Activated CD8-positive, alpha-beta memory T cell treated with anti-CD3 and anti-CD28 coated beads, Interleukin-2, amount 50 U/mL, for 1 hour (primary cell): ENCODE measurements at regions not wholly inside any gene's neighbourhood (a gene's known extent, or its start where the extent isn't known, plus 50 kb on each side); places are given as distances from the start of the nearest gene placed in this dataset.
A peak's percentile ranks its signal among the peaks of the same experiment; 100 is the strongest.
"Not testable (repeated sequence)": the region's sequence is repeated elsewhere in the genome, so short reads cannot be mapped to it uniquely, and the experiment has no call there.

Experiments used
- DNase-seq: peaks from one replicate; pipeline ENCODE4 v3.0.0-alpha.2; 2020; ENCODE audit errors: extremely low read depth

GRCh38 chr12:46087916-46088439 is 97.6 kb upstream of the SCAF11 start:
- DNase-seq = no peak

GRCh38 chr12:46084666-46085631 is 94.6 kb upstream of the SCAF11 start:
- DNase-seq = no peak

- no peak for DNase-seq
Observed at GRCh38 chr12:46082490-46083200, 92.3 kb upstream of the SCAF11 start.

- DNase-seq = no peak
Observed at GRCh38 chr12:46073321-46073720, 82.9 kb upstream of the SCAF11 start.

GRCh38 chr12:46071769-46072624 is 81.6 kb upstream of the SCAF11 start:
- peak; percentile 16 for DNase-seq

GRCh38 chr12:46071335-46071734 is 81.0 kb upstream of the SCAF11 start:
- DNase-seq = no peak

GRCh38 chr12:46067094-46067493 is 76.7 kb upstream of the SCAF11 start:
- DNase-seq = no peak

GRCh38 chr12:46065412-46066166 is 75.2 kb upstream of the SCAF11 start:
- DNase-seq = no peak

- no peak for DNase-seq
Observed at GRCh38 chr12:46064548-46064947, 74.2 kb upstream of the SCAF11 start.

- not testable (repeated sequence) for DNase-seq
Observed at GRCh38 chr12:46058697-46059096, 68.3 kb upstream of the SCAF11 start.

- no peak for DNase-seq
Observed at GRCh38 chr12:46050805-46051204, 60.4 kb upstream of the SCAF11 start.

GRCh38 chr12:46049665-46050064 is 59.3 kb upstream of the SCAF11 start:
- no peak for DNase-seq

GRCh38 chr12:46046436-46046835 is 56.1 kb upstream of the SCAF11 start:
- DNase-seq = no peak

- no peak for DNase-seq
Observed at GRCh38 chr12:46043972-46044520, 53.7 kb upstream of the SCAF11 start.
